ENCODE measurements at regions not wholly inside any gene's neighbourhood (a gene's known extent, or its start where the extent isn't known, plus 50 kb on each side); places are given as distances from the start of the nearest gene placed in this dataset.
"Not testable (repeated sequence)": the region's sequence is repeated elsewhere in the genome, so short reads cannot be mapped to it uniquely, and the experiment has no call there.

- not testable (repeated sequence) for H3K27me3 ChIP-seq (replicated peaks; ENCODE audit: control insufficient read depth, insufficient read depth, low read length); H3K4me1 ChIP-seq (ENCODE audit: control insufficient read depth, insufficient read depth, low read length); H3K9ac ChIP-seq (ENCODE audit: low read length); H3K36me3 ChIP-seq (ENCODE audit: control insufficient read depth, insufficient read depth, low read length, severe bottlenecking); H3K9me3 ChIP-seq (ENCODE audit: control insufficient read depth, low read length)
- DNase-seq (ENCODE audit: low read depth): peak; percentile 8
- H3K4me3 ChIP-seq (ENCODE audit: low read length): peak overlapping the region; percentile 84
These were observed 162.3 kb downstream of the KBTBD2 start for GRCh38 chr7:32729335-32729675.

GRCh38 chr7:32728412-32729334 lies 162.9 kb downstream of the KBTBD2 start:
- H3K36me3 ChIP-seq (ENCODE audit: control insufficient read depth, insufficient read depth, low read length, severe bottlenecking); H3K4me1 ChIP-seq (ENCODE audit: control insufficient read depth, insufficient read depth, low read length); H3K9me3 ChIP-seq (ENCODE audit: control insufficient read depth, low read length); H3K27me3 ChIP-seq (replicated peaks; ENCODE audit: control insufficient read depth, insufficient read depth, low read length): not testable (repeated sequence)
- H3K9ac ChIP-seq (ENCODE audit: low read length): peak overlapping the region; percentile 85
- H3K4me3 ChIP-seq (ENCODE audit: low read length): peak overlapping the region; percentile 84
- DNase-seq (ENCODE audit: low read depth): peak; percentile 77

GRCh38 chr7:32727483-32728411 lies 163.8 kb downstream of the KBTBD2 start:
- not testable (repeated sequence) for H3K36me3 ChIP-seq (ENCODE audit: control insufficient read depth, insufficient read depth, low read length, severe bottlenecking); H3K27me3 ChIP-seq (replicated peaks; ENCODE audit: control insufficient read depth, insufficient read depth, low read length); H3K4me1 ChIP-seq (ENCODE audit: control insufficient read depth, insufficient read depth, low read length); H3K9me3 ChIP-seq (ENCODE audit: control insufficient read depth, low read length)
- peak overlapping the region; percentile 84 for H3K4me3 ChIP-seq (ENCODE audit: low read length)
- peak; percentile 72 for DNase-seq (ENCODE audit: low read depth)
- peak overlapping the region; percentile 85 for H3K9ac ChIP-seq (ENCODE audit: low read length)

GRCh38 chr7:32722837-32723236 lies 168.7 kb downstream of the KBTBD2 start:
- H3K36me3 ChIP-seq (ENCODE audit: control insufficient read depth, insufficient read depth, low read length, severe bottlenecking); H3K27me3 ChIP-seq (replicated peaks; ENCODE audit: control insufficient read depth, insufficient read depth, low read length); H3K9me3 ChIP-seq (ENCODE audit: control insufficient read depth, low read length); H3K9ac ChIP-seq (ENCODE audit: low read length); H3K4me3 ChIP-seq (ENCODE audit: low read length); H3K4me1 ChIP-seq (ENCODE audit: control insufficient read depth, insufficient read depth, low read length); DNase-seq (ENCODE audit: low read depth): not testable (repeated sequence)

GRCh38 chr7:32694182-32694581 lies 197.4 kb downstream of the KBTBD2 start:
- Histone ChIP-seq H3K4me1 (ENCODE audit: control insufficient read depth, insufficient read depth, low read length) (no peaks in the 10 kb centered on the region), H3K27me3 (replicated peaks; ENCODE audit: control insufficient read depth, insufficient read depth, low read length) (no peaks in the 10 kb centered on the region), H3K9me3 (ENCODE audit: control insufficient read depth, low read length) (peaks cover 10% of the 10 kb centered on the region), H3K36me3 (ENCODE audit: control insufficient read depth, insufficient read depth, low read length, severe bottlenecking) (no peaks in the 10 kb centered on the region), H3K4me3 (ENCODE audit: low read length) (no peak overlapping the region), H3K9ac (ENCODE audit: low read length) (no peak overlapping the region)
- DNase-seq (ENCODE audit: low read depth): no peak

GRCh38 chr7:32691965-32692815 lies 196.9 kb downstream of the AVL9 start:
- H3K27me3 ChIP-seq (replicated peaks; ENCODE audit: control insufficient read depth, insufficient read depth, low read length); H3K4me3 ChIP-seq (ENCODE audit: low read length); H3K36me3 ChIP-seq (ENCODE audit: control insufficient read depth, insufficient read depth, low read length, severe bottlenecking); H3K4me1 ChIP-seq (ENCODE audit: control insufficient read depth, insufficient read depth, low read length); H3K9ac ChIP-seq (ENCODE audit: low read length): not testable (repeated sequence)
- peak; percentile 56 for DNase-seq (ENCODE audit: low read depth)
- peaks cover 10% of the 10 kb centered on the region for H3K9me3 ChIP-seq (ENCODE audit: control insufficient read depth, low read length)

GRCh38 chr7:32688092-32688491 lies 192.8 kb downstream of the AVL9 start:
- not testable (repeated sequence) for H3K9me3 ChIP-seq (ENCODE audit: control insufficient read depth, low read length); H3K27me3 ChIP-seq (replicated peaks; ENCODE audit: control insufficient read depth, insufficient read depth, low read length); H3K36me3 ChIP-seq (ENCODE audit: control insufficient read depth, insufficient read depth, low read length, severe bottlenecking); H3K4me3 ChIP-seq (ENCODE audit: low read length); H3K4me1 ChIP-seq (ENCODE audit: control insufficient read depth, insufficient read depth, low read length); DNase-seq (ENCODE audit: low read depth); H3K9ac ChIP-seq (ENCODE audit: low read length)

- no peak overlapping the region for H3K4me3 ChIP-seq (ENCODE audit: low read length)
- no peak for DNase-seq (ENCODE audit: low read depth)
- H3K4me1 ChIP-seq (ENCODE audit: control insufficient read depth, insufficient read depth, low read length): no peaks in the 10 kb centered on the region
These were observed 185.9 kb downstream of the AVL9 start for GRCh38 chr7:32681174-32681518.

GRCh38 chr7:32680259-32681173 lies 185.2 kb downstream of the AVL9 start:
- Histone ChIP-seq H3K9ac (ENCODE audit: low read length) (no peak overlapping the region), H3K4me3 (ENCODE audit: low read length) (no peak overlapping the region), H3K4me1 (ENCODE audit: control insufficient read depth, insufficient read depth, low read length) (no peaks in the 10 kb centered on the region), H3K27me3 (replicated peaks; ENCODE audit: control insufficient read depth, insufficient read depth, low read length) (no peaks in the 10 kb centered on the region), H3K36me3 (ENCODE audit: control insufficient read depth, insufficient read depth, low read length, severe bottlenecking) (no peaks in the 10 kb centered on the region), H3K9me3 (ENCODE audit: control insufficient read depth, low read length) (no peaks in the 10 kb centered on the region)
- no peak for DNase-seq (ENCODE audit: low read depth)

More at GRCh38 chr7:32681174-32681518, 185.9 kb downstream of the AVL9 start:
- no peaks in the 10 kb centered on the region for H3K27me3 ChIP-seq (replicated peaks; ENCODE audit: control insufficient read depth, insufficient read depth, low read length)
- H3K9ac ChIP-seq (ENCODE audit: low read length): no peak overlapping the region
- H3K9me3 ChIP-seq (ENCODE audit: control insufficient read depth, low read length): no peaks in the 10 kb centered on the region
- H3K36me3 ChIP-seq (ENCODE audit: control insufficient read depth, insufficient read depth, low read length, severe bottlenecking): no peaks in the 10 kb centered on the region

- Histone ChIP-seq H3K36me3 (ENCODE audit: control insufficient read depth, insufficient read depth, low read length, severe bottlenecking) (no peaks in the 10 kb centered on the region), H3K27me3 (replicated peaks; ENCODE audit: control insufficient read depth, insufficient read depth, low read length) (no peaks in the 10 kb centered on the region), H3K9ac (ENCODE audit: low read length) (no peak overlapping the region), H3K4me3 (ENCODE audit: low read length) (no peak overlapping the region), H3K9me3 (ENCODE audit: control insufficient read depth, low read length) (no peaks in the 10 kb centered on the region), H3K4me1 (ENCODE audit: control insufficient read depth, insufficient read depth, low read length) (no peaks in the 10 kb centered on the region)
- DNase-seq (ENCODE audit: low read depth): no peak
These were observed 183.9 kb downstream of the AVL9 start for GRCh38 chr7:32679192-32679591.
